GM23248 (cell line): ENCODE measurements at regions not wholly inside any gene's neighbourhood (a gene's known extent, or its start where the extent isn't known, plus 50 kb on each side); places are given as distances from the start of the nearest gene placed in this dataset.

Experiments used
- DNase-seq: peaks from one replicate; pipeline ENCODE4 v3.0.0-alpha.2; 2015
- H2AFZ ChIP-seq: fragments of 200-600 bp; sonication (generic); 2 replicates; pipeline ENCODE4 v1.6.1; 2016; ENCODE audit warnings: antibody characterized with exemption
- H3F3A ChIP-seq: fragments of 200-600 bp; sonication (generic); 2 replicates; pipeline ENCODE4 v1.6.1; 2016; ENCODE audit warnings: mild to moderate bottlenecking, antibody characterized with exemption, mixed run types; ENCODE audit not compliant: insufficient read depth
- H3K27ac ChIP-seq: fragments of 200-600 bp; sonication (generic); 2 replicates; pipeline ENCODE4 v1.5.1; 2016; ENCODE audit warnings: mild to moderate bottlenecking
- H3K27me3 ChIP-seq: fragments of 200-600 bp; sonication (generic); replicated peaks from 2 replicates; pipeline ENCODE4 v1.6.1; 2016; ENCODE audit warnings: mild to moderate bottlenecking; ENCODE audit not compliant: insufficient read depth
- H3K36me3 ChIP-seq: fragments of 200-600 bp; sonication (generic); 2 replicates; pipeline ENCODE4 v1.6.1; 2016; ENCODE audit warnings: low read depth, mild to moderate bottlenecking
- H3K4me1 ChIP-seq: fragments of 200-600 bp; sonication (generic); 2 replicates; pipeline ENCODE4 v1.6.1; 2016; ENCODE audit warnings: mild to moderate bottlenecking; ENCODE audit not compliant: insufficient read depth
- H3K4me2 ChIP-seq: fragments of 200-600 bp; sonication (generic); one replicate; pipeline ENCODE4 v1.6.1; 2016; ENCODE audit warnings: mild to moderate bottlenecking; ENCODE audit not compliant: unreplicated experiment
- H3K4me3 ChIP-seq: fragments of 200-600 bp; sonication (generic); 2 replicates; pipeline ENCODE4 v1.5.1; 2016; ENCODE audit warnings: mild to moderate bottlenecking
- H3K79me2 ChIP-seq: fragments of 200-600 bp; sonication (generic); 2 replicates; pipeline ENCODE4 v1.6.1; 2016; ENCODE audit warnings: mild to moderate bottlenecking; ENCODE audit not compliant: insufficient read depth
- H3K9ac ChIP-seq: fragments of 200-600 bp; sonication (generic); 2 replicates; pipeline ENCODE4 v1.6.1; 2016; ENCODE audit warnings: mild to moderate bottlenecking
- H3K9me2 ChIP-seq: fragments of 200-600 bp; sonication (generic); 2 replicates; pipeline ENCODE4 v1.6.1; 2016; ENCODE audit warnings: mixed run types, mild to moderate bottlenecking, moderate library complexity; ENCODE audit not compliant: insufficient read depth
- H3K9me3 ChIP-seq: fragments of 200-600 bp; sonication (generic); one replicate; pipeline ENCODE4 v1.6.1; 2017; ENCODE audit warnings: low read depth
- H4K20me1 ChIP-seq: fragments of 200-600 bp; sonication (generic); 2 replicates; pipeline ENCODE4 v1.6.0; 2016; ENCODE audit not compliant: insufficient read depth
- EZH2 ChIP-seq: fragments of 200-600 bp; sonication (generic); IDR thresholded peaks from 2 replicates; pipeline ENCODE4 v1.6.1; 2018; ENCODE audit warnings: antibody characterized with exemption, mild to moderate bottlenecking; ENCODE audit not compliant: insufficient read depth, poor library complexity, severe bottlenecking
- EZH2phosphoT487 ChIP-seq: fragments of 200-600 bp; sonication (generic); IDR thresholded peaks from 2 replicates; pipeline ENCODE4 v1.6.1; 2018; ENCODE audit warnings: antibody characterized with exemption, moderate library complexity, mild to moderate bottlenecking, low read depth; ENCODE audit not compliant: insufficient read depth
- WGBS, 2 experiments: methylation state at CpG; one replicate each; pipeline ENCODE4 v1.1.6; 2015 to 2017; ENCODE audit warnings: low lambda C conversion rate in 2 of 2, low coverage in 1 of 2; ENCODE audit errors: missing lambda C conversion rate in 2 of 2; 5-methylcytosine and 5-hydroxymethylcytosine counted together
- in situ Hi-C: fragments of 300-500 bp; cut with MboI; formaldehyde crosslinking; loops from 2 replicates; pipeline ENCODE4 v1.15.0; 2020

DNA sequence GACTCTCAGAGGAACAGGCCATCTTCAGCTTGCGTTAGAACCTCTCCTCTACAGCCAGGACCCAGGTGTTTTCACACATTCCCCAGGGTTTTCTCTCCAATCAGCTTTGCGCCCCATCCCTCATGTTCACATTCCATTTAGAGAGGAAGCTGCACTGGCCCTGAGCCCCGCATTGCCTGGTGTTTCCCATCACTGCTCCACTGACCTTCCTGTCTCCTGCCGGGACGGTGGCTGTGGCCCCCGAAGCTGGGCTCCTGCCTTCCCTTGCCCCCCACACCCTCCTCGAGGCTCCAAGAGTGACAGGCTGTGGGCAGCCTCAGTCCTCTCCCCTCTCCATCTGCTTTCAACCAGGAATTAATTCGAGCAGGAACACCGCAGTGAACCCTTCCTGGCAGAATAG, 357.3 kb downstream of the THBS2 start:
- Histone ChIP-seq H3K27ac (no peak overlapping the region), H3K79me2 (no peaks in the 10 kb centered on the region), H3K9ac (no peak overlapping the region), H3K4me3 (no peak overlapping the region), H4K20me1 (no peaks in the 10 kb centered on the region), H3K4me1 (peaks cover 4% of the 10 kb centered on the region; the same call in 1 of the 2 replicates), H2AFZ (0 out of 2 replicates have a peak overlapping the region, but pooled peaks have one; percentile 93), H3K4me2 (no peak overlapping the region), H3K36me3 (no peaks in the 10 kb centered on the region), H3K9me2 (no peaks in the 10 kb centered on the region), H3K9me3 (no peaks in the 10 kb centered on the region), H3F3A (no peaks in the 10 kb centered on the region), H3K27me3 (no peaks in the 10 kb centered on the region)
- 89 to 94% methylated on average over 9 of the region's 9 CpGs for WGBS, 2 experiments
- TF ChIP-seq EZH2phosphoT487: no peak
- no peak for TF ChIP-seq EZH2
- in situ Hi-C loops: loop anchor here (25.0 kb wide), 1 partner anchor 984 kb away; no protein-coding TSS in a partner anchor
- no peak for DNase-seq

DNA sequence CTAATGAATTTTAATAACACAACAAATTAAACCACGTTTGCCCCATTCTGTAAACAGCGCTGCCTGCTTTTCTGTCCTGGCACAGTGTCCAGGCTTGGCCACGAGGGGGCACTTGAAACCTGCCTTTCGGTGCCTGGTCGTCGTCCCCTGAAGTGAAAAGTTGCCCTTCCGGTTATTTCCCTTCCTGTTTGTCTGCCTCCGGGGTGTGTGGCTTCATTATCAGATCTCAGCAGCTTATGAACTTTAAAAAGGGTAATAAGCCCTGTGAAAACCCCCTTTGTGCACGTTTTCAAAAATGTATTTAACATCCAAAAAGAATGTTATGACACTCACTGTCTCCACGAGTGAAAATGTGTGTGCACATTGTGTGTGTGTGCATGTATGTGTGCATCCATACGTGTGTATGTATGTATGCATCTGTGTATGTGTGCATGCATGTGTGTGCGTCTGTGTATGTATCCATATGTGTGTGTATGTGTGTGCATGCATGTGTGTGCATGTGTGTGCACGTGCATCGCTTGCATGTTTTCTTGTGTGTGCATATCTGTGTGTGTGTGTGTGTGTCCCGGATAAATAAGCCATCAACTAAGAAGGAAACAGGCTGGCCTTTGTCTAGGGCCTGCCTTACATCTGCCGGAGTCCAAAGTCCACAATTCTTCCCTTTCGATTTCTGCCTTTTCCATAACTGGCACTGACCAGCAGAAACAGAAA, 358.4 kb downstream of the THBS2 start:
- no peaks in the 10 kb centered on the region for H4K20me1 ChIP-seq
- peak overlapping the region; percentile 64 for H3K4me3 ChIP-seq
- H3K27me3 ChIP-seq: no peaks in the 10 kb centered on the region
- no peak overlapping the region for H3K27ac ChIP-seq
- in situ Hi-C loops: loop anchor here (25.0 kb wide), 1 partner anchor 983 kb away; no protein-coding TSS in a partner anchor
- H3K9me2 ChIP-seq: no peaks in the 10 kb centered on the region
- H2AFZ ChIP-seq: peak overlapping the region; percentile 93
- peak overlapping the region; percentile 80 for H3K4me2 ChIP-seq
- H3K9ac ChIP-seq: peak overlapping the region; percentile 40; the same call in 1 of the 2 replicates
- no peaks in the 10 kb centered on the region for H3K9me3 ChIP-seq
- no peaks in the 10 kb centered on the region for H3K36me3 ChIP-seq
- peaks cover 4% of the 10 kb centered on the region; the same call in 1 of the 2 replicates for H3K4me1 ChIP-seq
- H3F3A ChIP-seq: no peaks in the 10 kb centered on the region
- no peak for TF ChIP-seq EZH2phosphoT487
- no peak for TF ChIP-seq EZH2
- WGBS, 2 experiments: 28 to 29% methylated on average over 17 of the region's 17 CpGs
- no peaks in the 10 kb centered on the region for H3K79me2 ChIP-seq
- peak; percentile 87 for DNase-seq

DNA sequence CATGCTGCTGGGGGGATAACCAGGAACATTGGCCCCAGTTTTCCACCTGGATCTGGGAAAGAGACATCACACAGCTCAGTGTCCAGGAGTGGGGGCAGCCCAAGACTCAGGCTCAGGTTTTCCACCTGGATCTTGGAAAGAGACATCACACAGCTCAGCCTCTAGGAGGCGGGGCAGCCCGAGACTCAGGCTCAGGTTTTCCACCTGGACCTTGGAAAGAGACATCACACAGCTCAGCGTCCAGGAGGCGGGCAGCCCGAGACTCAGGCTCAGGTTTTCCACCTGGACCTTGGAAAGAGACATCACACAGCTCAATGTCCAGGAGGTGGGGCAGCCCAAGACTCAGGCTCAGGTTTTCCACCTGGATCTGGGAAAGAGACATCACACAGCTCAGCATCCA, 361.6 kb downstream of the THBS2 start:
- Histone ChIP-seq H3K27me3 (no peaks in the 10 kb centered on the region; the same call in 1 of the 2 replicates), H3K4me3 (no peak overlapping the region), H3K4me2 (no peak overlapping the region), H2AFZ (no peak overlapping the region), H3K36me3 (no peaks in the 10 kb centered on the region), H3F3A (no peaks in the 10 kb centered on the region), H3K9me3 (no peaks in the 10 kb centered on the region), H3K9ac (no peak overlapping the region), H3K4me1 (peaks cover 4% of the 10 kb centered on the region; the same call in 1 of the 2 replicates), H3K9me2 (no peaks in the 10 kb centered on the region), H3K79me2 (no peaks in the 10 kb centered on the region), H3K27ac (no peak overlapping the region), H4K20me1 (no peaks in the 10 kb centered on the region)
- DNase-seq: no peak
- no peak for TF ChIP-seq EZH2
- TF ChIP-seq EZH2phosphoT487: no peak
- in situ Hi-C loops: loop anchor here (25.0 kb wide), 1 partner anchor 980 kb away; no protein-coding TSS in a partner anchor
- 77 to 80% methylated on average over 2 to 5 of the region's 5 CpGs for WGBS, 2 experiments

DNA sequence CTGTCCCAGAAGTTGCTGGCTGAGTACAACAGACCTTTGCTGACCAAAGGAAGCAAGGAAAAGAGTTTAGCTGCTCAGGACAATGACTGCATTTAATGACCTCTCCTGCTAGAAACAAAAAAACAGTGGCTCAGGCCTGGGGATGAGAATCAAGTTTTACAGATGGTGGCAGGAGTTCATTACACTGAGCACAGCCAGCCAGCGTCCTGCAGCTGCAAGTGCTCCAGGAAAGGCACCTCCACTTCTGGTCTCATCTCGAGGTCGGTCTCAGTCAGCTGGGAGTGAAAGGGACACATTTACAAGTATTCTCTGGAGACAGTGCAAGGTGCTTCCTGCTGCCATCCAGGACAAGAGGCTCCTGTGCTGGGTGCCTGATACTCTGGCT, 362.7 kb downstream of the THBS2 start:
- in situ Hi-C loops: loop anchor here (25.0 kb wide), 1 partner anchor 979 kb away; no protein-coding TSS in a partner anchor
- Histone ChIP-seq H3K4me2 (no peak overlapping the region), H3F3A (no peaks in the 10 kb centered on the region), H3K4me1 (peaks cover 4% of the 10 kb centered on the region; the same call in 1 of the 2 replicates), H3K36me3 (no peaks in the 10 kb centered on the region), H3K9me2 (no peaks in the 10 kb centered on the region), H3K27me3 (no peaks in the 10 kb centered on the region; the same call in 1 of the 2 replicates), H3K9ac (no peak overlapping the region), H3K27ac (no peak overlapping the region), H2AFZ (no peak overlapping the region), H3K79me2 (no peaks in the 10 kb centered on the region), H3K4me3 (no peak overlapping the region), H4K20me1 (no peaks in the 10 kb centered on the region), H3K9me3 (no peaks in the 10 kb centered on the region)
- no peak for DNase-seq
- no peak for TF ChIP-seq EZH2phosphoT487
- no peak for TF ChIP-seq EZH2
- 62 to 69% methylated on average over 3 of the region's 3 CpGs for WGBS, 2 experiments
